Nephron (organoid): ENCODE measurements at regions not wholly inside any gene's neighbourhood (a gene's known extent, or its start where the extent isn't known, plus 50 kb on each side); places are given as distances from the start of the nearest gene placed in this dataset.
A peak's percentile ranks its signal among the peaks of the same experiment; 100 is the strongest.
"Not testable (repeated sequence)": the region's sequence is repeated elsewhere in the genome, so short reads cannot be mapped to it uniquely, and the experiment has no call there.

Experiments used
- H3K27ac Mint-ChIP-seq, 3 experiments: 2 replicates each; pipeline ENCODE4 v1.8.0; 2020; ENCODE audit warnings: mixed read lengths in 3 of 3, mild to moderate bottlenecking in 2 of 3, moderate library complexity in 1 of 3
- H3K27me3 Mint-ChIP-seq: 2 replicates; pipeline ENCODE4 v1.8.0; 2021; ENCODE audit warnings: low read depth, mild to moderate bottlenecking, moderate library complexity, mixed read lengths
- H3K36me3 Mint-ChIP-seq: 2 replicates; pipeline ENCODE4 v1.8.0; 2020; ENCODE audit warnings: low read depth, mixed read lengths
- H3K4me1 Mint-ChIP-seq: 2 replicates; pipeline ENCODE4 v1.8.0; 2020; ENCODE audit warnings: mixed read lengths
- H3K4me3 Mint-ChIP-seq, 3 experiments: 2 replicates each; pipeline ENCODE4 v1.8.0; 2020; ENCODE audit warnings: mild to moderate bottlenecking in 3 of 3, mixed read lengths in 3 of 3, moderate library complexity in 2 of 3
- H3K9me3 Mint-ChIP-seq: 2 replicates; pipeline ENCODE4 v1.8.0; 2020; ENCODE audit warnings: mixed read lengths
- TF ChIP-seq, protein P1 (sequence below), 3 experiments: fragments of 200-600 bp; sonication (generic); IDR thresholded peaks; one replicate each; pipeline ENCODE4 v1.5.0; 2021; ENCODE audit warnings: antibody characterized with exemption in 3 of 3; ENCODE audit not compliant: unreplicated experiment in 3 of 3

DNA sequence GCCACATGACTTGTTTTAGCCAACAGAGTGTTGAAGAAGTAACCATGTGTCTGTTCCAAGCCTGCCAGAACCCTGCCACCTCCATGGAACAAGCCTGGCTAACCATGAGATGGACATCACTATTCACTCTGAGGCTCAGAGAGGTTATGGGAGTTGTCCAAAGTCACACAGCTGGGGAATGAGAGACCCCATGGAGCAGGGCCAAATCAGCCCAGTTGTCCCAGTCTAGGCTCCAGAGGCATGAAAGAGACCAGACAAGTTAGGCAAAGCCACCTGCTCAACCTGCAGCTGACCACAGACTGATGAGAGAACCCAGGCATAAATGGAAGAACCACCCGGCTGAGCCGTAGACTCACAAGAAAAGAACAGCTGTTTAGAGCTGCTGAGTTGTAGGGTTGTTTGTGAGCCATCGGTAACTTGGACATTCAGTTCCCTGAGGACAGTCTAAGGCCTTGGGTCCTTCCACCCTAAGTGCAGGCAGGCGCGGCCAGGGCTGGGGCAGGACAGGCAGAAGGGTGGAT lies 74.7 kb upstream of the PHF21B start:
- peaks cover 4% of the 10 kb centered on the region for H3K9me3 Mint-ChIP-seq
- H3K27ac Mint-ChIP-seq: peak overlapping the region in 1 of 3 experiments; percentile 5
- peaks cover 4% of the 10 kb centered on the region for H3K36me3 Mint-ChIP-seq
- H3K4me3 Mint-ChIP-seq: no peak overlapping the region
- H3K27me3 Mint-ChIP-seq: peaks cover 31% of the 10 kb centered on the region
- TF ChIP-seq, protein P1, sequence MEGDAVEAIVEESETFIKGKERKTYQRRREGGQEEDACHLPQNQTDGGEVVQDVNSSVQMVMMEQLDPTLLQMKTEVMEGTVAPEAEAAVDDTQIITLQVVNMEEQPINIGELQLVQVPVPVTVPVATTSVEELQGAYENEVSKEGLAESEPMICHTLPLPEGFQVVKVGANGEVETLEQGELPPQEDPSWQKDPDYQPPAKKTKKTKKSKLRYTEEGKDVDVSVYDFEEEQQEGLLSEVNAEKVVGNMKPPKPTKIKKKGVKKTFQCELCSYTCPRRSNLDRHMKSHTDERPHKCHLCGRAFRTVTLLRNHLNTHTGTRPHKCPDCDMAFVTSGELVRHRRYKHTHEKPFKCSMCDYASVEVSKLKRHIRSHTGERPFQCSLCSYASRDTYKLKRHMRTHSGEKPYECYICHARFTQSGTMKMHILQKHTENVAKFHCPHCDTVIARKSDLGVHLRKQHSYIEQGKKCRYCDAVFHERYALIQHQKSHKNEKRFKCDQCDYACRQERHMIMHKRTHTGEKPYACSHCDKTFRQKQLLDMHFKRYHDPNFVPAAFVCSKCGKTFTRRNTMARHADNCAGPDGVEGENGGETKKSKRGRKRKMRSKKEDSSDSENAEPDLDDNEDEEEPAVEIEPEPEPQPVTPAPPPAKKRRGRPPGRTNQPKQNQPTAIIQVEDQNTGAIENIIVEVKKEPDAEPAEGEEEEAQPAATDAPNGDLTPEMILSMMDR (IDR thresholded peaks at IDR 0.05; ENCODE audit: unreplicated experiment in 3 of 3): no peak
- peaks cover 5% of the 10 kb centered on the region for H3K4me1 Mint-ChIP-seq

DNA sequence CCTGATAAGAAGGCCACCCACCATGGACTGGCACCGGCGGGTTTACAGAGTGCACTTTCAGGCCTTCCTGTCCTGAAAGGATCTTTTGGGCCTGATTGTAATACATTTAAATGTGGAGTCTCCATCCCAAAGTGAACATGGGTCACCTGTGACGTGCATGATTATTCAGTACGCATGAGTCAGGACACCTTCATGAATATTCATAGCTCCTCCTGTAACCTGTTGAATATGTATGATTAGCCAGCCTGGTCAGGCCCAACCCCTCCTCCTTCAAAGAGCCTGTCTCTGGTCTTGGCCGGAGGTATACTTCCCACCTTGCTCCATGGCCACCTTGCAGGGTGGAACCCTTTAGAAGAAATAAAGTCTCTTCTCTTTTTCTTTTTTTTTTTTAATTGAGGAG lies 75.9 kb upstream of the NUP50 start:
- Mint-ChIP-seq H3K27ac (no peak overlapping the region), H3K27me3 (peaks cover 21% of the 10 kb centered on the region), H3K9me3 (no peaks in the 10 kb centered on the region), H3K4me1 (peaks cover 5% of the 10 kb centered on the region), H3K4me3 (no peak overlapping the region), H3K36me3 (no peaks in the 10 kb centered on the region)
- TF ChIP-seq, protein P1 (IDR thresholded peaks at IDR 0.05; ENCODE audit: unreplicated experiment in 3 of 3): no peak

DNA sequence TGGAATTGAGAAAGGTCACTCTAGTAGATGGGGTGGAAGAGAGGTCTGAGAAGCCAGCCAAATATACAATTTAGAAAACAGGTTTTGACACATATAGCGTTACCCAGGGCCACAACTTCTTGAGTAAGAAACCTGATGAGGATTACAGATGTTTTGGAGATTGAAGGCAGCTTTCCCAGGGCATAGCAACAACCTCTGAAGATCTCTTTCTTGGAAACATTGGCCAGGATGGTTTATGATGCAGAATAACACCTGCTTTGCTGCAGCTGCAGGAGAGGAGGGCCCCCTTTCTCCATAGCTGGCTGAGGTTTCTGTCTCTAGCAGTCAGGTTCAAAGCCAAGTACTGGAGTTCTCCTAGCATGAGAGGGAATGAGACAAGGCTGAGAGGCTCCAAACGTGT lies 75.1 kb upstream of the NUP50 start:
- H3K9me3 Mint-ChIP-seq: no peaks in the 10 kb centered on the region
- peaks cover 17% of the 10 kb centered on the region for H3K27me3 Mint-ChIP-seq
- H3K36me3 Mint-ChIP-seq: no peaks in the 10 kb centered on the region
- TF ChIP-seq, protein P1 (IDR thresholded peaks at IDR 0.05; ENCODE audit: unreplicated experiment in 3 of 3): no peak
- H3K4me1 Mint-ChIP-seq: peaks cover 5% of the 10 kb centered on the region
- peak overlapping the region in 1 of 3 experiments; percentile 13 for H3K27ac Mint-ChIP-seq
- H3K4me3 Mint-ChIP-seq: no peak overlapping the region

DNA sequence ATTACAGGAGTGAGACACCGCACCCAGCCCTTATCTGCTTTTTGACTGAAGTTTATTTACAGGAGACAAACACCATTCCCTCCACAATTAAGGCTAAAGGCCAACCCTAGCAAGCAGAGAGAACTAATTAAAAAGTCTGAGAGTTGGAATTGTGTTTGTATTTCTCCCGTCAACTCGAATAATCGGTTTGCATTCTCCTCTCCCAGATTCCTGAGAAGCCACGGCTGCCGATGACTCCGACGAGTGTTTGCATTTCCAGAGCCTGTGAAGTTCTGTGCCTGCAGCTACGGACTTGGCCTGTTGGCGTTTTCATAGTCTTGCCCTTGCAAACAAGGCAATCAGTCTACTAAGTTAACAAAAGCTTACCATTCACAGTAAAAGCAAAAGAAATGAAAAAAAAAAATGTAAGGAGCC lies 73.2 kb upstream of the NUP50 start:
- Mint-ChIP-seq H3K27me3 (peaks cover 28% of the 10 kb centered on the region), H3K4me1 (peaks cover 5% of the 10 kb centered on the region), H3K9me3 (no peaks in the 10 kb centered on the region), H3K36me3 (no peaks in the 10 kb centered on the region), H3K4me3 (no peak overlapping the region), H3K27ac (peak overlapping the region in 1 of 3 experiments; percentile 81)
- TF ChIP-seq, protein P1 (IDR thresholded peaks at IDR 0.05; ENCODE audit: unreplicated experiment in 3 of 3): no peak

DNA sequence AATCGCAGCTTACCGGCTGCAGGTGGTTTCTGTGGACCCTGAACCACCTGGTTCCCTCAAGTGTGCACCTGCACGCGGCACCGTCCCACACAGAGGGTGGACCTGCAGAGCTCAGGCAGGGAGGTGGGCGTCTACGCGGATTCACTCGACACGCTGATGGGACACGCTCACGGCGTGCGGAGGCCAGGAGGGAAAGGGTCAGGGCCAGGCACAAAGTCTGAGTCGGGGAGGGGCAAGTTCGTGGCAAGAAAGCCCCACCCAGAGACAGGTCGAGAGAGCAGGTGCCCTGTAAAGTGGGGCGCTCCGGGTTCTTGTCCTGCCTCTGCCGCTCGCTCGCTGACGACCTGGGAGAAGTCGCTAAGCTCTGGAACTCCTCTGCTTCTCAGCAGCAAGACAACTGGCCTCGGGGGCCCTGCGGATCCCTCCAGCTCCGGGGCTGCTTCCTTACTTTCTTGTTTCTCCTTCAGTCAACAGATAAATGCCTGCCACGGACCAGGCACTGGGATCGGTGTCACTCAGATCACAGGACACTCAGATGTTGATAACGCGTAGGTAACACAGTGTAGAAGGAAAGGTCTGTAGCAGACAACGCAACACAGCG lies 72.4 kb upstream of the NUP50 start:
- Mint-ChIP-seq H3K9me3 (no peaks in the 10 kb centered on the region), H3K4me3 (no peak overlapping the region), H3K27me3 (peaks cover 32% of the 10 kb centered on the region), H3K27ac (peak overlapping the region in 1 of 3 experiments; percentile 81), H3K36me3 (no peaks in the 10 kb centered on the region), H3K4me1 (peaks cover 5% of the 10 kb centered on the region)
- TF ChIP-seq, protein P1 (IDR thresholded peaks at IDR 0.05; ENCODE audit: unreplicated experiment in 3 of 3): no peak

DNA sequence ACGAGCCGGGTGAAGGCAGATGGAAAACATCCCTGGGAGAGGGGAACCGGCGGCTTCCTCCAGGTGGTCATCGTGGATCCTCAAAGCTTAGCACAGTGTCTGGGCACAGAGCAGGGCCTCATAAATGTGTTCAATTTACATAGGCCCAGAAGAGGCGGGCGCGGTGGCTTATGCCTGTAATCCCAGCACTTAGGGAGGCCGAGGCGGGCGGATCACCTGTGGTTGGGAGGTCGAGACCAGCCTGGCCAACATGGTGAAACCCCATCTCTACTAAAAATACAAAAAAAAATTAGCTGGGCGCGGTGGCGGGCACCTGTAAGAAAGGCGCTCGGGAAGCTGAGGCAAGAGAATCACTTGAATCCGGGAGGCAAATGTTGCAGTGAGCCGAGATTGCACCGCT lies 71.8 kb upstream of the NUP50 start:
- not testable (repeated sequence) for H3K4me1 Mint-ChIP-seq, H3K36me3 Mint-ChIP-seq, H3K9me3 Mint-ChIP-seq, H3K27ac Mint-ChIP-seq, H3K4me3 Mint-ChIP-seq
- peaks cover 37% of the 10 kb centered on the region for H3K27me3 Mint-ChIP-seq
